Liver (tissue), 8 donors: ENCODE measurements at regions not wholly inside any gene's neighbourhood (a gene's known extent, or its start where the extent isn't known, plus 50 kb on each side); places are given as distances from the start of the nearest gene placed in this dataset.
A peak's percentile ranks its signal among the peaks of the same experiment; 100 is the strongest.

Source experiments
- DNase-seq: peaks from one replicate; pipeline ENCODE4 v3.0.0-alpha.2; 2017; ENCODE audit warnings: low spot score
- H3K27ac ChIP-seq, 2 donors: one replicate each; pipeline ENCODE4 v1.7.0; 2013; ENCODE audit warnings: inconsistent platforms in 2 of 2, low read length in 2 of 2, control low read depth in 1 of 2, low read depth in 1 of 2, mild to moderate bottlenecking in 1 of 2
- H3K27me3 ChIP-seq, 4 donors: one replicate each; pipeline versions ENCODE4 v1.6.1 to v1.7.0; 2013; ENCODE audit warnings: low read length in 3 of 4, inconsistent platforms in 1 of 4, mild to moderate bottlenecking in 1 of 4, moderate library complexity in 1 of 4; ENCODE audit not compliant: control insufficient read depth in 4 of 4, insufficient read depth in 4 of 4
- H3K36me3 ChIP-seq, 4 donors: one replicate each; pipeline versions ENCODE4 v1.6.1 to v1.7.0; 2013; ENCODE audit warnings: low read length in 3 of 4, mild to moderate bottlenecking in 3 of 4, low read depth in 1 of 4, moderate library complexity in 1 of 4; ENCODE audit not compliant: control insufficient read depth in 4 of 4, insufficient read depth in 3 of 4
- H3K4me1 ChIP-seq, 4 donors: one replicate each; pipeline versions ENCODE4 v1.6.1 to v1.7.0; 2013; ENCODE audit warnings: low read length in 3 of 4, mild to moderate bottlenecking in 3 of 4, moderate library complexity in 1 of 4; ENCODE audit not compliant: control insufficient read depth in 4 of 4, insufficient read depth in 4 of 4
- H3K4me3 ChIP-seq, 3 donors: one replicate each; pipeline versions ENCODE4 v1.6.1 to v1.7.0; 2013; ENCODE audit warnings: low read length in 3 of 3, control low read depth in 1 of 3, low read depth in 1 of 3, mild to moderate bottlenecking in 1 of 3
- H3K9ac ChIP-seq, 2 donors: one replicate each; pipeline ENCODE4 v1.7.0; 2013; ENCODE audit warnings: low read length in 2 of 2, mild to moderate bottlenecking in 2 of 2, moderate library complexity in 2 of 2, control low read depth in 1 of 2, low read depth in 1 of 2
- H3K9me3 ChIP-seq, 4 donors: one replicate each; pipeline versions ENCODE4 v1.6.1 to v1.7.0; 2013; ENCODE audit warnings: low read length in 3 of 4; ENCODE audit not compliant: control insufficient read depth in 4 of 4
- ATF3 ChIP-seq: IDR thresholded peaks from 2 replicates; pipeline ENCODE4 v1.6.1; 2016; ENCODE audit warnings: antibody characterized with exemption
- CTCF ChIP-seq: fragments of 150-350 bp; IDR thresholded peaks from 2 replicates; pipeline ENCODE4 v1.5.1; 2017; ENCODE audit warnings: improper control_type of control experiment, low read depth, low read length; ENCODE audit not compliant: missing input control
- EGR1 ChIP-seq, 2 donors: IDR thresholded peaks; 2 replicates each; pipeline ENCODE4 v1.6.1; 2016 to 2018; ENCODE audit warnings: antibody characterized with exemption in 2 of 2, low read depth in 2 of 2
- FOXA1 ChIP-seq: IDR thresholded peaks from 2 replicates; pipeline ENCODE4 v1.6.1; 2016; ENCODE audit warnings: antibody characterized with exemption
- FOXA2 ChIP-seq: IDR thresholded peaks from 2 replicates; pipeline ENCODE4 v1.6.1; 2016; ENCODE audit warnings: antibody characterized with exemption
- GABPA ChIP-seq, 2 donors: IDR thresholded peaks in 1 of 2; conservative IDR thresholded peaks in 1 of 2; 2 replicates each; pipeline ENCODE4 v1.6.1; 2016; ENCODE audit warnings: antibody characterized with exemption in 2 of 2, mild to moderate bottlenecking in 1 of 2, moderate library complexity in 1 of 2
- HNF4A ChIP-seq, 2 donors: conservative IDR thresholded peaks; 2 replicates each; pipeline ENCODE4 v1.6.1; 2016; ENCODE audit warnings: antibody characterized with exemption in 2 of 2, mild to moderate bottlenecking in 2 of 2
- HNF4G ChIP-seq: IDR thresholded peaks from 2 replicates; pipeline ENCODE4 v1.6.1; 2016; ENCODE audit warnings: antibody characterized with exemption
- JUND ChIP-seq, 2 donors: IDR thresholded peaks; 2 replicates each; pipeline ENCODE4 v1.6.1; 2016; ENCODE audit warnings: antibody characterized with exemption in 2 of 2
- MAX ChIP-seq: IDR thresholded peaks from 2 replicates; pipeline ENCODE4 v1.6.1; 2016; ENCODE audit warnings: antibody characterized with exemption
- RAD21 ChIP-seq, 2 donors: IDR thresholded peaks; 2 replicates each; pipeline ENCODE4 v1.6.1; 2016; ENCODE audit warnings: antibody characterized with exemption in 2 of 2, mild to moderate bottlenecking in 2 of 2
- REST ChIP-seq: IDR thresholded peaks from 2 replicates; pipeline ENCODE4 v1.6.1; 2016; ENCODE audit warnings: antibody characterized with exemption, mild to moderate bottlenecking
- RXRA ChIP-seq, 2 donors: IDR thresholded peaks; 2 replicates each; pipeline ENCODE4 v1.6.1; 2017 to 2018; ENCODE audit warnings: antibody characterized with exemption in 2 of 2, mild to moderate bottlenecking in 1 of 2
- SP1 ChIP-seq: IDR thresholded peaks from 2 replicates; pipeline ENCODE4 v1.6.1; 2018; ENCODE audit warnings: antibody characterized with exemption, mild to moderate bottlenecking
- TAF1 ChIP-seq: conservative IDR thresholded peaks from 2 replicates; pipeline ENCODE4 v1.6.1; 2016; ENCODE audit warnings: antibody characterized with exemption, mild to moderate bottlenecking
- YY1 ChIP-seq: IDR thresholded peaks from 2 replicates; pipeline ENCODE4 v1.6.1; 2016; ENCODE audit warnings: antibody characterized with exemption, mild to moderate bottlenecking
- ZBTB33 ChIP-seq: IDR thresholded peaks from 2 replicates; pipeline ENCODE4 v1.6.1; 2016; ENCODE audit warnings: antibody characterized with exemption
- WGBS: extraction: QIAGEN DNeasy Blood & Tissue Kit; methylation state at CpG from one replicate; pipeline ENCODE4 v1.1.7; 2013; 5-methylcytosine and 5-hydroxymethylcytosine counted together
- donor health status: healthy.
- donor health status: healthy.
- donor health status: healthy.
- donor health status: healthy.
- donor health status: healthy.

GRCh38 chr3:159882367-159882766 is 106.3 kb upstream of the IL12A start:
- Histone ChIP-seq H3K27me3 (no peaks in the 10 kb centered on the region), H3K27ac (no peak overlapping the region), H3K4me3 (no peak overlapping the region), H3K4me1 (no peaks in the 10 kb centered on the region), H3K9ac (no peak overlapping the region), H3K36me3 (no peaks in the 10 kb centered on the region), H3K9me3 (no peaks in the 10 kb centered on the region)
- TF ChIP-seq RAD21 (IDR thresholded peaks at IDR 0.05) (no peak), GABPA (IDR thresholded peaks at IDR 0.05 in 1 of 2, conservative IDR thresholded peaks at IDR 0.05 in 1 of 2) (no peak), TAF1 (no peak), MAX (no peak), HNF4A (conservative IDR thresholded peaks at IDR 0.05) (no peak), FOXA2 (no peak)
- no peak for DNase-seq
- 91% methylated on average over 3 of the region's 3 CpGs for WGBS

GRCh38 chr3:159882790-159883779 is 105.5 kb upstream of the IL12A start:
- peaks cover 0 to 3% (median 0%) of the 10 kb centered on the region in 4 donors for H3K36me3 ChIP-seq
- H3K27me3 ChIP-seq: no peaks in the 10 kb centered on the region
- no peaks in the 10 kb centered on the region for H3K4me1 ChIP-seq
- H3K4me3 ChIP-seq: no peak overlapping the region
- H3K9me3 ChIP-seq: no peaks in the 10 kb centered on the region
- 73% methylated on average over 12 of the region's 12 CpGs for WGBS
- H3K27ac ChIP-seq: no peak overlapping the region
- H3K9ac ChIP-seq: no peak overlapping the region
- TF ChIP-seq EGR1 (IDR thresholded peaks at IDR 0.05; ENCODE audit: low read depth in 2 of 2) (no peak), ATF3 (no peak)
- DNase-seq: no peak

GRCh38 chr3:159884661-159885402 is 103.8 kb upstream of the IL12A start:
- Histone ChIP-seq H3K27me3 (no peaks in the 10 kb centered on the region), H3K4me3 (no peak overlapping the region), H3K9me3 (no peaks in the 10 kb centered on the region), H3K36me3 (peaks cover 0 to 3% (median 0%) of the 10 kb centered on the region in 4 donors), H3K27ac (no peak overlapping the region), H3K9ac (no peak overlapping the region), H3K4me1 (no peaks in the 10 kb centered on the region)
- no peak for DNase-seq
- 65% methylated on average over 3 of the region's 3 CpGs for WGBS
- TF ChIP-seq RXRA (IDR thresholded peaks at IDR 0.05) (no peak), FOXA1 (no peak), REST (no peak), YY1 (no peak), TAF1 (no peak), JUND (IDR thresholded peaks at IDR 0.05) (no peak), CTCF (peak; percentile 62), ZBTB33 (no peak), SP1 (no peak), RAD21 (IDR thresholded peaks at IDR 0.05) (peak; percentile 81 to 83), HNF4A (conservative IDR thresholded peaks at IDR 0.05) (no peak), HNF4G (no peak), FOXA2 (no peak), ATF3 (no peak), EGR1 (IDR thresholded peaks at IDR 0.05; ENCODE audit: low read depth in 2 of 2) (no peak)
